GM19372 (cell line): ENCODE measurements at regions not wholly inside any gene's neighbourhood (a gene's known extent, or its start where the extent isn't known, plus 50 kb on each side); places are given as distances from the start of the nearest gene placed in this dataset.
"Not testable (repeated sequence)": the region's sequence is repeated elsewhere in the genome, so short reads cannot be mapped to it uniquely, and the experiment has no call there.

Experiments used
- ATAC-seq: cut with Tn5 transposase; IDR thresholded peaks from one replicate; pipeline ENCODE4 v1.9.1; 2021; ENCODE audit warnings: mild to moderate bottlenecking, low read depth, moderate library complexity; ENCODE audit not compliant: unreplicated experiment

DNA sequence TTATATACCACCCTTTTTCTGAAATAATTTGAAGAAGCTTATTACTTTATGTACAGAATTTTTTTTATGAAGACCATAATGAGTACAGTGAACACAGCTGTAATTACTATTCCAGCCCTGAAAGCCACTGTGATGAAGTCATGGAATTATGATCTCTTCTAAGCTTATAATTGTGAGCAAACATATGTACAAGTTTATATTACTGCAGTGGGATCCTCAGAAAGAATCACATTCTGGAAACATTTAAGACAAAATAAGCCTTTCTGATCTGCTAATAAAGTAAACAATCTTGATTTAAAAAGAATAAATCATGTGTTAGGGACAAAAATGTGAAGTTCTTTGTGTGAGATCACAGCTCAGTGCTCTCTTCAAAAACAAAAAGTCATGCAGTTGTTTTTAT, 560.4 kb downstream of the CD109 start:
- no peak for ATAC-seq

- ATAC-seq = not testable (repeated sequence)
Measured at GRCh38 chr6:74255007-74255406, 559.0 kb downstream of the CD109 start.

GRCh38 chr6:74254147-74254546, 558.1 kb downstream of the CD109 start:
- not testable (repeated sequence) for ATAC-seq

DNA sequence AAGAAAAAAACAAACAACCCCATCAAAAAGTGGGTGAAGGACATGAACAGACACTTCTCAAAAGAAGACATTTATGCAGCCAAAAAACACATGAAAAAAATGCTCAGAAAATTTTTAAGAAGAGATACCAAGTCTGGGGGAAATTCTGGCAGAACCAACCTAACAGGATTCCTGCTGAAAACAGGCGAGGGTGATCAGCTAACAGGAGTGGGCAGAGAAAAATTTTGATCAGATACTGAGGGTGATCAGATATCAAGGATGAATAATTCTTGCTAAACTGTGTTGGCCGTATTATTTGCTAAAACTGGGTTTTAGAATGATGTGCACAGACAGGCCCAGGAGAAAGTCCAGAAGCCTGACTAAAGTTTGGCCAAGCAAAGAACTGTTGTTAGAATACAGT, 557.3 kb downstream of the CD109 start:
- ATAC-seq = no peak

DNA sequence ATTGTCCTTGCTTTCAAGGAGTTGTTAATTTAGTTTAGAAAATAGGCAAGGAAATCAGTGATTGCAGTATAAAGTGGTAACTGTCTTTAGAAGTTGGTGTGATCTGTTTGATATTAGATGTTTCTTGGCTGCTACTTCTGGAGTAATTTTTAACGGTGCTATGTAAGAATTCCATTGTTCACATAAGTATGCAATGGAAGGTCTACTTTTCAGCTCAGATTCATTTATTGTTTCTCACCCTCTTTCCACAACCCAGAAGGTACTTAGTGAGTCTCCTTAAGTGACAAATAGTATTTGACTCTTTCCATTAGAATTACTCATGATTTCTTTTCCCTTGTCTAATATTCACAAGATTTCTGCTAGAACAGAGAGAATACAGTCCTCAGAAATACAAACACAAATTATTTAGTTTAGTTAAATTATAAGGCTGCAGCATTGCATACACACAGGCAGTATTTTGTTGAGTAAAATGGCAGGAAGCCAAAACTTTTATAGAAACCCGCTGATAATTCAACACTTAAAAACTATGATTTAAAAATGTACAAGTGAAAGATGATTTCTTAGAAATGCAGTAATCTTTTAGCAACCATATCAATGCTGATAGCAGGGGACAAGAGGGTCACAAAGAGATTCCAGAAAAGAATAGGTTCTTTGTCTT, 554.3 kb downstream of the CD109 start:
- peak; percentile 15 for ATAC-seq

- ATAC-seq = peak; percentile 61
Measured at GRCh38 chr6:74249658-74250057, 553.7 kb downstream of the CD109 start.

DNA sequence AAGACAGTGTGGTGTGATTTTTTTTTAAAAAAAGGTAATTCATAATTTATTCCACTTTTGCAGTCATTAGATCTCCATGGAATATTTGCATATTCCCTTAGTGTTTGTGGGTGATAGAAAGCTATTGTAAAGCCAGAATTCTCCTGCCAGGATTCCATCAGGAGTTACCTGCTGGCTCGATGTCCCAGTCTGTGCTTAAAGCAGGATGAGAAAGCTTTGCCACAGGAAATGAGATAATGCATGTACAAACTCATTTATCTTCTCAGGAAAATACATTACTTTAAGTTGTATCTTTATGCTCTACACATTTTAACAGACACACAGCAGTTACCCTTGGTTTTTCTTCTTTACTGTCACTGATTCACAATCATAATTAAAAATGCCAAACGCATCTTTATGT, 553.0 kb downstream of the CD109 start:
- ATAC-seq = no peak

- no peak for ATAC-seq
Measured at GRCh38 chr6:74222768-74223333, 526.8 kb downstream of the CD109 start.

- no peak for ATAC-seq
Measured at GRCh38 chr6:74213995-74214394, 518.0 kb downstream of the CD109 start.

DNA sequence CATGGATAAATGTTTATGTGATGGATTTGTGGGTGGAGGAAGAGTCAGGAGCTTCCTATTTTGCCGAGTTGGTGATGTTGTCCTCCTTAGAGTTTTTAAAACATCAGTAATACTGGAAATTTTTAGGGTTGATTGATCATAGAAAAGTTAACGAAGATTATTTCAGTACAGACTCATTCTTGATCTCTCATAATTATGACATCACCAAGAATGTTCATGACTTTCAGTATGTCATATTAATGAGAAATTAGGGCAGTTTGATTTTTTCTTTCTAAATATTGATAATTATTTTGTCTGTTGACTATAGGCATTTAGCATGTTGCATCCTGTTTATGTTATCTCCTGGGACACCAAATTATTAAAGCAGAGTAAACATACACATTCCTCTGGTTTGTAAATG, 512.2 kb downstream of the CD109 start:
- ATAC-seq = no peak

DNA sequence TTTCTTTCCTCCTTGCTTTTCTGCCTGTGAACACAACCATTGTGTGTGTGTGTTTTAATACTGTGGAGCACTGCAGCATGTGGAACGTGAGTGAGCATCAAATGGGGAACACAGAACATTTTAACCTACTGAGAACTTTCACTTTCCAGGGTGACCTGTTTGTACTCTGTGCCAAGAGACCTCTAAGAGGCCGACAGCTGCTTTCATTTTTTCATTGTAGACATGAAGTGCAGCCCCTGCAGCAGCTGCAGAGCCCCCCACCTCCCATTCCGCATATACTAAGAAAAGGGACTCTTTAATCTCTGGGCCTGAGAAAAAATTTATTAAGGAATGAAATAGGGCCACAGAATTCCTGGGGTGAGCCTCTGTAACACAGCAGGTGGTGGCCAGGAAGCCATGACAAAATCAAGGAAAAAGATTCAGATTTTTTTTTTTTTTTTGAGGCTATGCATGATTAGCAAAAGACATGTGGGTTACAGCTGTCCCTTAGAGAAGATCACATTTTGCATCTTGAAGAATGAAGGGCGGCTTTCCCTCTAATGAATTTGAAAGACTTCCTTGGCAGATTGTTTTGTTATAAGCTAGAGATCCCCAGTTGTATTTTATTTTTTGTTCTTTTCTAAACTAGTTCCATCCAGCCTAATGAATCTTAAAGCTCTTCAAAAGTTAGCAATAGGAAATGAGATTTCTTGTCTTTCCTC, 503.4 kb downstream of the CD109 start:
- ATAC-seq = no peak

- no peak for ATAC-seq
Measured at GRCh38 chr6:74197310-74197709, 501.3 kb downstream of the CD109 start.

- ATAC-seq = no peak
Measured at GRCh38 chr6:74187811-74188210, 491.8 kb downstream of the CD109 start.

DNA sequence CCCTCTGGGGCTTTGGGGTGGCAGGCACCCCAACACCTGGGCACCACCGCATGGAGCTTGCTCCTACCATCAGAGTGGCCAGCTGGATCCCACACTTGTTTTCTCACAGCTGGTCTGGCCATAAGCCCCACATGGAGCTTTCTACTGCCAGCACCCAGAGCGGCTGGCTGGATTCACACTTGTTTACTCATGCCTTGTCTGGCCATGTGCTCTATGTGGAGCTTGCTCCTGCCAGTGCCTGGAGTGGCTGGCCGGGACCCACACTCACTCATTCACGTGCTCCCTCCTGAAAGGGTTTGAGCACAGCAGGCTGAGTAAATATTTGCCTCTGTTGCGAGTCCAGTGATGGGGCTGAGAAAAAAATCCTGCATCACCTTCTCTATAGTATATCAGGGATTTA, 487.0 kb downstream of the CD109 start:
- ATAC-seq = no peak

DNA sequence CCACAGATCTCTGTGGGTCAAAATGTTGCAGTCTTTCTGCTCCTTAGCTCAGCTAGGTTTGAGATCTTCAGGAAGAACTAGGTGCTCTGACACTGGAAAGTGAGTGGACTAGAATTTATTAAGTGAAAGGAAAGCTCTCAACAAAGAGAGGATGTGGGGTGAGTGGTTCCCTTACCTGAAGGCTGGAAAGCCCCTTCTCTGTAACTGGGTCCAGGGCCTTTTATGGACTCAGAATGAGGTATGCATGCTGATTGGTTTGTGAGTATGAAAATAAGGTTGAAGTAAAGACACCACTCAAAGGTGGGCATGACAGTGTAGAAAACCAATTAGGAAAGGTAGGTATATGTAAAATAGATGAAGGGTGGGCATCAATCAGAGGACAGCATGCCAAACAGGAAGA, 485.5 kb downstream of the CD109 start:
- no peak for ATAC-seq

DNA sequence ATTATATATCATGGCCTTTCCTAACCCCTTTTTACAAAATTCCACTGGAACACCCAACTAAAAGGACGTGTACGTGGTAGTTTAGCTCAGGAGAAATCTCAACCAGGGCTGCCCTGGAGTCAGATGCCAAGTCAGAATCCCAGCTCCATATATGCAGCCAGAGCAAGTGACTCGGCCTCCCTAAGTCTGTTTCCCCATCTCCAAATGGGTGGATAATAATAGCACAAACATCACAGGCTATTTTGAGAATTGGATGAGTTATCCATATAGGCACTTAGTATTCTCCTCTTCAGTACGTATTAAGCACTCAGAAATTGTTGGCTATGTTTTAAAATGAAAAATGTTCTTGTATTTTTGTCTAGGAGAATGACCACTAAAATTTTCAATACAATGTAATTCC, 481.5 kb downstream of the CD109 start:
- ATAC-seq = no peak

GRCh38 chr6:74170550-74170949, 474.5 kb downstream of the CD109 start:
- not testable (repeated sequence) for ATAC-seq

DNA sequence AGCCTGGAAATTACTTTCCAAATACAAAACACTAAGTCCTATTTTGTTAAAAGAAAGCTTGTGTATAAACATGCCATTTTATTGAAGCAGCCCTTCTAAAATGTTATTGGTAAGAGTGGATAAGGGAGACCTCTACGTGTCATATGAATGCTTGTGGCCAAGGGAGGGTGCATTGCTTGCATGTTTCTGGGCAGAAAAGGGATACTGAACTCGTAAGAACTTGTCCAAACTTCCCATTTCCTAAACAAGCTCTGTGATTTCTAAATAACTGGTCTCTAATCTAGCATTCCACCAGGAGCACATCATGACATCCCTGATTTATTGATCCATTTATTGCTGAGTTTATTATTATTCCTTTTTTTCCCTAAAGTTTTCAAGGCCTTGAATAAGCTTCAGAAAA, 474.1 kb downstream of the CD109 start:
- ATAC-seq = no peak

DNA sequence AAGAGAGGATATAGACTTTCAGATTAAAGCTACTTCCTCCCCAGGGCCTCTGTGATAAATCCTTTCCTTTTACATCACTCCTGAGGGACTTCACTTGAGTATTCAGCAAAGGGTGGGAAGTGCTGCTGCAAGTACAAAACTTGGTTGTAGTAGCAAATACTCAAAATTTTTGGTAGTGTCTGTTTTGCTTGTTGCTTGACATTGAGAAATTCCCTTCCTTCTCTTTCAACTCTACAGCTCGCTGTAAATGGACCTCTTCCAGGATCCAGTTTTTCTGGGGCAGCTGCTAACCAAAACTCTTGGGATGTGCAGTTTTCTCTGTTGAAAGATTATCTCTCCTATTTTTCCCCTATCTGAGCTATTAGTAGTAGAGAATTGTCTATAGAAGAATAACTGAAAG, 472.0 kb downstream of the CD109 start:
- no peak for ATAC-seq

GRCh38 chr6:74167511-74167910, 471.5 kb downstream of the CD109 start:
- ATAC-seq = no peak

- ATAC-seq = no peak
Measured at GRCh38 chr6:74166849-74167248, 470.8 kb downstream of the CD109 start.

- no peak for ATAC-seq
Measured at GRCh38 chr6:74161380-74161779, 465.4 kb downstream of the CD109 start.
